ENCODE measurements at regions not wholly inside any gene's neighbourhood (a gene's known extent, or its start where the extent isn't known, plus 50 kb on each side); places are given as distances from the start of the nearest gene placed in this dataset.

GRCh38 chr3:124385996-124386395, 344.3 kb upstream of the UMPS start:
- TF ChIP-seq CTCF (IDR thresholded peaks at IDR 0.05; ENCODE audit: insufficient read depth, low read length) (no peak), POLR2AphosphoS5 (IDR thresholded peaks at IDR 0.05; ENCODE audit: low read depth) (no peak), GABPA (IDR thresholded peaks at IDR 0.05; ENCODE audit: low read depth) (no peak), REST (IDR thresholded peaks at IDR 0.05; ENCODE audit: insufficient replicate concordance, low read depth) (no peak)
